CD4-positive, alpha-beta T cell (primary cell): ENCODE measurements at regions not wholly inside any gene's neighbourhood (a gene's known extent, or its start where the extent isn't known, plus 50 kb on each side); places are given as distances from the start of the nearest gene placed in this dataset.

Experiments
- ATAC-seq: fragments of 200-7000 bp; cut with Tn5 transposase; one replicate; pipeline ENCODE4 v1.10.0; 2022; ENCODE audit warnings: mild to moderate bottlenecking; ENCODE audit not compliant: poor library complexity
- CTCF ChIA-PET: fragments of 350-600 bp; sonication (Branson Sonifier 250); formaldehyde crosslinking; loops from one replicate; lab custom pipeline; 2021; ENCODE audit warnings: antibody characterized with exemption, inconsistent platforms; lab: Charles Lee
- POLR2A ChIA-PET: fragments of 350-600 bp; sonication (Branson Sonifier 250); formaldehyde crosslinking; loops from one replicate; lab custom pipeline; 2021; ENCODE audit warnings: antibody characterized with exemption, inconsistent platforms; lab: Charles Lee
- DNase-seq, 14 experiments: peaks; one replicate each; pipeline ENCODE4 v3.0.0-alpha.2; 2013 to 2020; ENCODE audit warnings: mixed read lengths in 2 of 14
- H3K27ac ChIP-seq, 2 donors: one replicate each; pipeline versions ENCODE4 v1.5.1 to v1.7.0; 2013; ENCODE audit warnings: low read length in 2 of 2, low read depth in 1 of 2, mild to moderate bottlenecking in 1 of 2
- H3K27me3 ChIP-seq, 2 experiments: 1 replicate in 1 of 2; 2 replicates in 1 of 2; pipeline versions ENCODE4 v1.6.1 to v1.7.0; 2013; ENCODE audit warnings: low read length in 2 of 2, control low read depth in 1 of 2, mild to moderate bottlenecking in 1 of 2, moderate library complexity in 1 of 2; ENCODE audit not compliant: insufficient read depth in 2 of 2, control insufficient read depth in 1 of 2
- H3K36me3 ChIP-seq: one replicate; pipeline ENCODE4 v1.6.1; 2013; ENCODE audit warnings: low read length, control low read depth; ENCODE audit not compliant: insufficient read depth
- H3K4me1 ChIP-seq: one replicate; pipeline ENCODE4 v1.6.1; 2013; ENCODE audit warnings: low read length, control low read depth; ENCODE audit not compliant: insufficient read depth
- H3K4me3 ChIP-seq: one replicate; pipeline ENCODE4 v1.5.1; 2013; ENCODE audit warnings: mild to moderate bottlenecking, low read length, moderate library complexity
- H3K9me3 ChIP-seq, 2 experiments: 1 replicate in 1 of 2; 2 replicates in 1 of 2; pipeline versions ENCODE4 v1.6.1 to v1.7.0; 2013; ENCODE audit warnings: low read length in 2 of 2, mild to moderate bottlenecking in 2 of 2, control low read depth in 1 of 2, moderate library complexity in 1 of 2; ENCODE audit not compliant: control insufficient read depth in 1 of 2, insufficient read depth in 1 of 2
- H3K27ac Mint-ChIP-seq: one replicate; pipeline ENCODE4 v1.8.0; 2020; ENCODE audit warnings: mixed read lengths
- H3K27me3 Mint-ChIP-seq: one replicate; pipeline ENCODE4 v1.8.0; 2021; ENCODE audit warnings: mixed read lengths
- H3K36me3 Mint-ChIP-seq: one replicate; pipeline ENCODE4 v1.8.0; 2021; ENCODE audit warnings: low read depth, mixed read lengths
- H3K4me1 Mint-ChIP-seq: one replicate; pipeline ENCODE4 v1.8.0; 2021; ENCODE audit warnings: low read depth, mixed read lengths
- H3K4me3 Mint-ChIP-seq: one replicate; pipeline ENCODE4 v1.8.0; 2020; ENCODE audit warnings: mild to moderate bottlenecking, mixed read lengths
- H3K9me3 Mint-ChIP-seq: one replicate; pipeline ENCODE4 v1.8.0; 2020; ENCODE audit warnings: mixed read lengths
- intact Hi-C, 2 experiments: fragments of 100-400 bp; cut with DNase I in 1 of 2; cut with micrococcal nuclease in 1 of 2; formaldehyde crosslinking; loops; one replicate each; pipeline versions ENCODE4 v1.15.1 to v1.9.0; 2023 to 2025; cut with DNase I, micrococcal nuclease
- TF ChIP-seq, protein P1 (sequence below): fragments of 200-600 bp; IDR thresholded peaks from one replicate; pipeline ENCODE4 v1.8.0; 2022; ENCODE audit warnings: antibody characterized with exemption, mild to moderate bottlenecking

GRCh38 chr5:124124711-124125229, 612.8 kb downstream of the CSNK1G3 start:
- H3K27ac Mint-ChIP-seq = no peak overlapping the region
- POLR2A ChIA-PET = no interaction called here

DNA sequence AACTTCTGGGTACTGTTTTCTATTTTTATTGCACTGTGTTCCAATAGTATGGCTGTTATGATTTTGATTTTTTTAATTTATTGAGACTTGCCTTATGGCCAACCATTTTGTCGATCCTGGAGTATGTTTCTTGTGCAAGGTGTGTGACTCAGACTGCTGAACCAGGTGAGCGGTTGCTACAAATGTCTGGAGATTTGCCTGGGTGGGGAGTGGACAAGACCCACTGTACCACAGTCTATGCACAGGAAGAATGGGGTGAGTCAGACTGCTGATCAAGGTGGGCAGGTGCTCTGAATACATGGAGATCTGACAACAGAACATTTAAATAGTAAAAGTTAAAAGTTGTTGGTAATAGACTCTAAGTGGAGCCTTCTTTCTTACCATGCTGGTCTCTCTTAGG, 609.2 kb downstream of the CSNK1G3 start:
- Mint-ChIP-seq H3K36me3 (no peaks in the 10 kb centered on the region), H3K9me3 (peaks cover 8% of the 10 kb centered on the region), H3K4me1 (no peaks in the 10 kb centered on the region), H3K4me3 (no peak overlapping the region), H3K27me3 (no peaks in the 10 kb centered on the region), H3K27ac (no peak overlapping the region)
- no peak overlapping the region for H3K4me3 ChIP-seq
- TF ChIP-seq, protein P1, sequence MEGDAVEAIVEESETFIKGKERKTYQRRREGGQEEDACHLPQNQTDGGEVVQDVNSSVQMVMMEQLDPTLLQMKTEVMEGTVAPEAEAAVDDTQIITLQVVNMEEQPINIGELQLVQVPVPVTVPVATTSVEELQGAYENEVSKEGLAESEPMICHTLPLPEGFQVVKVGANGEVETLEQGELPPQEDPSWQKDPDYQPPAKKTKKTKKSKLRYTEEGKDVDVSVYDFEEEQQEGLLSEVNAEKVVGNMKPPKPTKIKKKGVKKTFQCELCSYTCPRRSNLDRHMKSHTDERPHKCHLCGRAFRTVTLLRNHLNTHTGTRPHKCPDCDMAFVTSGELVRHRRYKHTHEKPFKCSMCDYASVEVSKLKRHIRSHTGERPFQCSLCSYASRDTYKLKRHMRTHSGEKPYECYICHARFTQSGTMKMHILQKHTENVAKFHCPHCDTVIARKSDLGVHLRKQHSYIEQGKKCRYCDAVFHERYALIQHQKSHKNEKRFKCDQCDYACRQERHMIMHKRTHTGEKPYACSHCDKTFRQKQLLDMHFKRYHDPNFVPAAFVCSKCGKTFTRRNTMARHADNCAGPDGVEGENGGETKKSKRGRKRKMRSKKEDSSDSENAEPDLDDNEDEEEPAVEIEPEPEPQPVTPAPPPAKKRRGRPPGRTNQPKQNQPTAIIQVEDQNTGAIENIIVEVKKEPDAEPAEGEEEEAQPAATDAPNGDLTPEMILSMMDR = no peak
- H3K4me1 ChIP-seq = no peaks in the 10 kb centered on the region
- no peak overlapping the region for H3K27ac ChIP-seq
- DNase-seq (no peak), ATAC-seq (no peak)
- H3K27me3 ChIP-seq = no peaks in the 10 kb centered on the region
- ChIA-PET POLR2A (no interaction called here), CTCF (no interaction called here)
- no peaks in the 10 kb centered on the region for H3K9me3 ChIP-seq
- intact Hi-C loops = no loop called here
- H3K36me3 ChIP-seq = no peaks in the 10 kb centered on the region

More at GRCh38 chr5:124124711-124125229, 612.8 kb downstream of the CSNK1G3 start:
- no peaks in the 10 kb centered on the region for H3K4me1 ChIP-seq
- intact Hi-C loops = no loop called here
- no peak for DNase-seq
- Mint-ChIP-seq H3K9me3 (peaks cover 5% of the 10 kb centered on the region), H3K27me3 (no peaks in the 10 kb centered on the region), H3K4me3 (no peak overlapping the region), H3K4me1 (no peaks in the 10 kb centered on the region), H3K36me3 (no peaks in the 10 kb centered on the region)
- CTCF ChIA-PET = no interaction called here
- no peak for ATAC-seq
- H3K27ac ChIP-seq = no peak overlapping the region
- no peaks in the 10 kb centered on the region for H3K36me3 ChIP-seq
- H3K4me3 ChIP-seq = no peak overlapping the region
- TF ChIP-seq, protein P1 = no peak
- H3K9me3 ChIP-seq = peaks cover 0 to 6% of the 10 kb centered on the region in 2 experiments
- H3K27me3 ChIP-seq = no peaks in the 10 kb centered on the region

GRCh38 chr5:124114911-124115310, 602.9 kb downstream of the CSNK1G3 start:
- no peak overlapping the region for H3K27ac ChIP-seq
- Mint-ChIP-seq H3K9me3 (peaks cover 2% of the 10 kb centered on the region), H3K27ac (no peak overlapping the region), H3K4me3 (no peak overlapping the region), H3K36me3 (no peaks in the 10 kb centered on the region), H3K4me1 (no peaks in the 10 kb centered on the region), H3K27me3 (no peaks in the 10 kb centered on the region)
- no peaks in the 10 kb centered on the region for H3K36me3 ChIP-seq
- DNase-seq = no peak
- no peaks in the 10 kb centered on the region for H3K9me3 ChIP-seq
- ChIA-PET CTCF (no interaction called here), POLR2A (no interaction called here)
- H3K4me3 ChIP-seq = no peak overlapping the region
- H3K27me3 ChIP-seq = no peaks in the 10 kb centered on the region
- no peaks in the 10 kb centered on the region for H3K4me1 ChIP-seq
- intact Hi-C loops = no loop called here
- ATAC-seq = no peak
- TF ChIP-seq, protein P1 = no peak
